Liver (tissue), 8 donors: ENCODE measurements at regions not wholly inside any gene's neighbourhood (a gene's known extent, or its start where the extent isn't known, plus 50 kb on each side); places are given as distances from the start of the nearest gene placed in this dataset.

ENCODE experiments used
- DNase-seq: peaks from one replicate; pipeline ENCODE4 v3.0.0-alpha.2; 2017; ENCODE audit warnings: low spot score
- H3K27ac ChIP-seq, 2 donors: one replicate each; pipeline ENCODE4 v1.7.0; 2013; ENCODE audit warnings: inconsistent platforms in 2 of 2, low read length in 2 of 2, control low read depth in 1 of 2, low read depth in 1 of 2, mild to moderate bottlenecking in 1 of 2
- H3K27me3 ChIP-seq, 4 donors: one replicate each; pipeline versions ENCODE4 v1.6.1 to v1.7.0; 2013; ENCODE audit warnings: low read length in 3 of 4, inconsistent platforms in 1 of 4, mild to moderate bottlenecking in 1 of 4, moderate library complexity in 1 of 4; ENCODE audit not compliant: control insufficient read depth in 4 of 4, insufficient read depth in 4 of 4
- H3K36me3 ChIP-seq, 4 donors: one replicate each; pipeline versions ENCODE4 v1.6.1 to v1.7.0; 2013; ENCODE audit warnings: low read length in 3 of 4, mild to moderate bottlenecking in 3 of 4, low read depth in 1 of 4, moderate library complexity in 1 of 4; ENCODE audit not compliant: control insufficient read depth in 4 of 4, insufficient read depth in 3 of 4
- H3K4me1 ChIP-seq, 4 donors: one replicate each; pipeline versions ENCODE4 v1.6.1 to v1.7.0; 2013; ENCODE audit warnings: low read length in 3 of 4, mild to moderate bottlenecking in 3 of 4, moderate library complexity in 1 of 4; ENCODE audit not compliant: control insufficient read depth in 4 of 4, insufficient read depth in 4 of 4
- H3K4me3 ChIP-seq, 3 donors: one replicate each; pipeline versions ENCODE4 v1.6.1 to v1.7.0; 2013; ENCODE audit warnings: low read length in 3 of 3, control low read depth in 1 of 3, low read depth in 1 of 3, mild to moderate bottlenecking in 1 of 3
- H3K9ac ChIP-seq, 2 donors: one replicate each; pipeline ENCODE4 v1.7.0; 2013; ENCODE audit warnings: low read length in 2 of 2, mild to moderate bottlenecking in 2 of 2, moderate library complexity in 2 of 2, control low read depth in 1 of 2, low read depth in 1 of 2
- H3K9me3 ChIP-seq, 4 donors: one replicate each; pipeline versions ENCODE4 v1.6.1 to v1.7.0; 2013; ENCODE audit warnings: low read length in 3 of 4; ENCODE audit not compliant: control insufficient read depth in 4 of 4
- EGR1 ChIP-seq, 2 donors: IDR thresholded peaks; 2 replicates each; pipeline ENCODE4 v1.6.1; 2016 to 2018; ENCODE audit warnings: antibody characterized with exemption in 2 of 2, low read depth in 2 of 2
- FOXA1 ChIP-seq: IDR thresholded peaks from 2 replicates; pipeline ENCODE4 v1.6.1; 2016; ENCODE audit warnings: antibody characterized with exemption
- FOXA2 ChIP-seq: IDR thresholded peaks from 2 replicates; pipeline ENCODE4 v1.6.1; 2016; ENCODE audit warnings: antibody characterized with exemption
- GABPA ChIP-seq, 2 donors: IDR thresholded peaks in 1 of 2; conservative IDR thresholded peaks in 1 of 2; 2 replicates each; pipeline ENCODE4 v1.6.1; 2016; ENCODE audit warnings: antibody characterized with exemption in 2 of 2, mild to moderate bottlenecking in 1 of 2, moderate library complexity in 1 of 2
- HNF4A ChIP-seq, 2 donors: conservative IDR thresholded peaks; 2 replicates each; pipeline ENCODE4 v1.6.1; 2016; ENCODE audit warnings: antibody characterized with exemption in 2 of 2, mild to moderate bottlenecking in 2 of 2
- HNF4G ChIP-seq: IDR thresholded peaks from 2 replicates; pipeline ENCODE4 v1.6.1; 2016; ENCODE audit warnings: antibody characterized with exemption
- JUND ChIP-seq, 2 donors: IDR thresholded peaks; 2 replicates each; pipeline ENCODE4 v1.6.1; 2016; ENCODE audit warnings: antibody characterized with exemption in 2 of 2
- NR2F2 ChIP-seq: IDR thresholded peaks from 2 replicates; pipeline ENCODE4 v1.6.1; 2016; ENCODE audit warnings: antibody characterized with exemption
- RAD21 ChIP-seq, 2 donors: IDR thresholded peaks; 2 replicates each; pipeline ENCODE4 v1.6.1; 2016; ENCODE audit warnings: antibody characterized with exemption in 2 of 2, mild to moderate bottlenecking in 2 of 2
- RXRA ChIP-seq, 2 donors: IDR thresholded peaks; 2 replicates each; pipeline ENCODE4 v1.6.1; 2017 to 2018; ENCODE audit warnings: antibody characterized with exemption in 2 of 2, mild to moderate bottlenecking in 1 of 2
- SP1 ChIP-seq: IDR thresholded peaks from 2 replicates; pipeline ENCODE4 v1.6.1; 2018; ENCODE audit warnings: antibody characterized with exemption, mild to moderate bottlenecking
- TAF1 ChIP-seq: conservative IDR thresholded peaks from 2 replicates; pipeline ENCODE4 v1.6.1; 2016; ENCODE audit warnings: antibody characterized with exemption, mild to moderate bottlenecking
- YY1 ChIP-seq: IDR thresholded peaks from 2 replicates; pipeline ENCODE4 v1.6.1; 2016; ENCODE audit warnings: antibody characterized with exemption, mild to moderate bottlenecking
- WGBS: extraction: QIAGEN DNeasy Blood & Tissue Kit; methylation state at CpG from one replicate; pipeline ENCODE4 v1.1.7; 2013; 5-methylcytosine and 5-hydroxymethylcytosine counted together
- TF ChIP-seq, protein P1 (sequence below): IDR thresholded peaks from 2 replicates; pipeline ENCODE4 v1.6.1; 2016; ENCODE audit warnings: antibody characterized with exemption
- TF ChIP-seq, protein P2 (sequence below): IDR thresholded peaks from 2 replicates; pipeline ENCODE4 v1.6.1; 2016; ENCODE audit warnings: antibody characterized with exemption
- TF ChIP-seq, protein P3 (sequence below): IDR thresholded peaks from 2 replicates; pipeline ENCODE4 v1.6.1; 2016; ENCODE audit warnings: antibody characterized with exemption, mild to moderate bottlenecking
- TF ChIP-seq, protein P4 (sequence below): fragments of 150-350 bp; IDR thresholded peaks from 2 replicates; pipeline ENCODE4 v1.5.1; 2017; ENCODE audit warnings: improper control_type of control experiment, low read depth, low read length; ENCODE audit not compliant: missing input control
- TF ChIP-seq, protein P5 (sequence below): IDR thresholded peaks from 2 replicates; pipeline ENCODE4 v1.6.1; 2016; ENCODE audit warnings: antibody characterized with exemption
- donor health status: healthy.
- donor health status: healthy.
- donor health status: healthy.
- donor health status: healthy.
- donor health status: healthy.

DNA sequence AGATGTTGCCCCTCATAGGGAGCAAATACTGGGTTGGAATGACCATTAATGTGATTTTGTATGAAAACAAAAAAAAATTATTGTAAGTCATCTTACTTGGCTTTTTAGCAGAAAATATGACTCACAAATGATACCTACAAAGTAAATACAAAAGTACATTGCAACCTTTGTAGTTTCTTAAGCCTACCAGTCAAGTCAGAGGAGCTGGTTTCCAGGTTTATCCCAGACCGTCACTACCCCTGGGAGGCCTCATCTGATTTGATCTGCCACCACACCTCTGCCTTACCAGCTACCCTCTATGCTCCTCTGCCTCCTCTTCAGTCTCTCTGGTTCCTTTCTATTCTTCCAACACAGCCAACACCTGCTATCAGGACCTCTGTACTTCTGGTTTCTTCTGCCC lies 349.9 kb upstream of the CCNH start:
- H3K36me3 ChIP-seq = no peaks in the 10 kb centered on the region
- WGBS = 79% methylated on average over 1 of the region's 1 CpG

DNA sequence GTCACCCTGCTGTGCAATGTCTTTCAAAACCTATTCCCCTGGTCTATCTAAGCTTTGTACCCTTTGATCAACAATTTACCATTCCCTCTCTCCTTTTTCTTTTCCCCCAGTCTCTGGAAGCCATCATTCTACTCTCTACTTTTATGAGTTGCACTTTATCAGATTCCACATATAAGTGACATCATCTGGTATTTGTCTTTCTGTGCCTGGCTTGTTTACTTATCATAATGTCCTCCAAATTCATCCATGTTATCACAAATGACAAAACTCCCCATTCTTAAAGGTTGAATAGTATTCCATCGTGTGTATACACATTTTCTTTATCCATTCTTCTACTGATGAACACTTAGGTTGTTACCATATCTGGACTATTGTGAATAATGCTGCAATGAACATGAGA lies 344.2 kb upstream of the CCNH start:
- peaks cover 0 to 12% (median 2%) of the 10 kb centered on the region in 4 donors for H3K27me3 ChIP-seq
- H3K4me1 ChIP-seq = no peaks in the 10 kb centered on the region
- no peak for DNase-seq
- 68% methylated on average over 1 of the region's 1 CpG for WGBS
- H3K9me3 ChIP-seq = no peaks in the 10 kb centered on the region
- no peaks in the 10 kb centered on the region for H3K36me3 ChIP-seq
- no peak overlapping the region for H3K27ac ChIP-seq
- no peak overlapping the region for H3K4me3 ChIP-seq
- no peak overlapping the region for H3K9ac ChIP-seq
- TF ChIP-seq FOXA2 = no peak
- TF ChIP-seq HNF4G = no peak
- no peak for TF ChIP-seq HNF4A (conservative IDR thresholded peaks at IDR 0.05)
- no peak for TF ChIP-seq EGR1 (IDR thresholded peaks at IDR 0.05; ENCODE audit: low read depth in 2 of 2)
- TF ChIP-seq, protein P1, sequence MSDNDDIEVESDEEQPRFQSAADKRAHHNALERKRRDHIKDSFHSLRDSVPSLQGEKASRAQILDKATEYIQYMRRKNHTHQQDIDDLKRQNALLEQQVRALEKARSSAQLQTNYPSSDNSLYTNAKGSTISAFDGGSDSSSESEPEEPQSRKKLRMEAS = no peak
- TF ChIP-seq, protein P2, sequence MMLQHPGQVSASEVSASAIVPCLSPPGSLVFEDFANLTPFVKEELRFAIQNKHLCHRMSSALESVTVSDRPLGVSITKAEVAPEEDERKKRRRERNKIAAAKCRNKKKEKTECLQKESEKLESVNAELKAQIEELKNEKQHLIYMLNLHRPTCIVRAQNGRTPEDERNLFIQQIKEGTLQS = no peak
- no peak for TF ChIP-seq TAF1
- TF ChIP-seq, protein P3, sequence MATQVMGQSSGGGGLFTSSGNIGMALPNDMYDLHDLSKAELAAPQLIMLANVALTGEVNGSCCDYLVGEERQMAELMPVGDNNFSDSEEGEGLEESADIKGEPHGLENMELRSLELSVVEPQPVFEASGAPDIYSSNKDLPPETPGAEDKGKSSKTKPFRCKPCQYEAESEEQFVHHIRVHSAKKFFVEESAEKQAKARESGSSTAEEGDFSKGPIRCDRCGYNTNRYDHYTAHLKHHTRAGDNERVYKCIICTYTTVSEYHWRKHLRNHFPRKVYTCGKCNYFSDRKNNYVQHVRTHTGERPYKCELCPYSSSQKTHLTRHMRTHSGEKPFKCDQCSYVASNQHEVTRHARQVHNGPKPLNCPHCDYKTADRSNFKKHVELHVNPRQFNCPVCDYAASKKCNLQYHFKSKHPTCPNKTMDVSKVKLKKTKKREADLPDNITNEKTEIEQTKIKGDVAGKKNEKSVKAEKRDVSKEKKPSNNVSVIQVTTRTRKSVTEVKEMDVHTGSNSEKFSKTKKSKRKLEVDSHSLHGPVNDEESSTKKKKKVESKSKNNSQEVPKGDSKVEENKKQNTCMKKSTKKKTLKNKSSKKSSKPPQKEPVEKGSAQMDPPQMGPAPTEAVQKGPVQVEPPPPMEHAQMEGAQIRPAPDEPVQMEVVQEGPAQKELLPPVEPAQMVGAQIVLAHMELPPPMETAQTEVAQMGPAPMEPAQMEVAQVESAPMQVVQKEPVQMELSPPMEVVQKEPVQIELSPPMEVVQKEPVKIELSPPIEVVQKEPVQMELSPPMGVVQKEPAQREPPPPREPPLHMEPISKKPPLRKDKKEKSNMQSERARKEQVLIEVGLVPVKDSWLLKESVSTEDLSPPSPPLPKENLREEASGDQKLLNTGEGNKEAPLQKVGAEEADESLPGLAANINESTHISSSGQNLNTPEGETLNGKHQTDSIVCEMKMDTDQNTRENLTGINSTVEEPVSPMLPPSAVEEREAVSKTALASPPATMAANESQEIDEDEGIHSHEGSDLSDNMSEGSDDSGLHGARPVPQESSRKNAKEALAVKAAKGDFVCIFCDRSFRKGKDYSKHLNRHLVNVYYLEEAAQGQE = no peak

More for the DNA sequence above, 349.9 kb upstream of the CCNH start:
- H3K9me3 ChIP-seq = no peaks in the 10 kb centered on the region
- no peak overlapping the region for H3K27ac ChIP-seq
- peaks cover 0 to 3% (median 0%) of the 10 kb centered on the region in 4 donors for H3K27me3 ChIP-seq
- no peak overlapping the region for H3K9ac ChIP-seq
- no peak for DNase-seq
- H3K4me3 ChIP-seq = no peak overlapping the region
- no peaks in the 10 kb centered on the region for H3K4me1 ChIP-seq
- TF ChIP-seq NR2F2 (no peak), GABPA (IDR thresholded peaks at IDR 0.05 in 1 of 2, conservative IDR thresholded peaks at IDR 0.05 in 1 of 2) (no peak), FOXA2 (no peak), RXRA (IDR thresholded peaks at IDR 0.05) (no peak), HNF4A (conservative IDR thresholded peaks at IDR 0.05) (no peak), HNF4G (no peak), FOXA1 (no peak), EGR1 (IDR thresholded peaks at IDR 0.05; ENCODE audit: low read depth in 2 of 2) (no peak), RAD21 (IDR thresholded peaks at IDR 0.05) (no peak), TAF1 (no peak), YY1 (no peak), SP1 (no peak), JUND (IDR thresholded peaks at IDR 0.05) (no peak)
- TF ChIP-seq, protein P1 = no peak
- TF ChIP-seq, protein P2 = no peak
- TF ChIP-seq, protein P4, sequence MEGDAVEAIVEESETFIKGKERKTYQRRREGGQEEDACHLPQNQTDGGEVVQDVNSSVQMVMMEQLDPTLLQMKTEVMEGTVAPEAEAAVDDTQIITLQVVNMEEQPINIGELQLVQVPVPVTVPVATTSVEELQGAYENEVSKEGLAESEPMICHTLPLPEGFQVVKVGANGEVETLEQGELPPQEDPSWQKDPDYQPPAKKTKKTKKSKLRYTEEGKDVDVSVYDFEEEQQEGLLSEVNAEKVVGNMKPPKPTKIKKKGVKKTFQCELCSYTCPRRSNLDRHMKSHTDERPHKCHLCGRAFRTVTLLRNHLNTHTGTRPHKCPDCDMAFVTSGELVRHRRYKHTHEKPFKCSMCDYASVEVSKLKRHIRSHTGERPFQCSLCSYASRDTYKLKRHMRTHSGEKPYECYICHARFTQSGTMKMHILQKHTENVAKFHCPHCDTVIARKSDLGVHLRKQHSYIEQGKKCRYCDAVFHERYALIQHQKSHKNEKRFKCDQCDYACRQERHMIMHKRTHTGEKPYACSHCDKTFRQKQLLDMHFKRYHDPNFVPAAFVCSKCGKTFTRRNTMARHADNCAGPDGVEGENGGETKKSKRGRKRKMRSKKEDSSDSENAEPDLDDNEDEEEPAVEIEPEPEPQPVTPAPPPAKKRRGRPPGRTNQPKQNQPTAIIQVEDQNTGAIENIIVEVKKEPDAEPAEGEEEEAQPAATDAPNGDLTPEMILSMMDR = no peak
- TF ChIP-seq, protein P3 = no peak
- TF ChIP-seq, protein P5, sequence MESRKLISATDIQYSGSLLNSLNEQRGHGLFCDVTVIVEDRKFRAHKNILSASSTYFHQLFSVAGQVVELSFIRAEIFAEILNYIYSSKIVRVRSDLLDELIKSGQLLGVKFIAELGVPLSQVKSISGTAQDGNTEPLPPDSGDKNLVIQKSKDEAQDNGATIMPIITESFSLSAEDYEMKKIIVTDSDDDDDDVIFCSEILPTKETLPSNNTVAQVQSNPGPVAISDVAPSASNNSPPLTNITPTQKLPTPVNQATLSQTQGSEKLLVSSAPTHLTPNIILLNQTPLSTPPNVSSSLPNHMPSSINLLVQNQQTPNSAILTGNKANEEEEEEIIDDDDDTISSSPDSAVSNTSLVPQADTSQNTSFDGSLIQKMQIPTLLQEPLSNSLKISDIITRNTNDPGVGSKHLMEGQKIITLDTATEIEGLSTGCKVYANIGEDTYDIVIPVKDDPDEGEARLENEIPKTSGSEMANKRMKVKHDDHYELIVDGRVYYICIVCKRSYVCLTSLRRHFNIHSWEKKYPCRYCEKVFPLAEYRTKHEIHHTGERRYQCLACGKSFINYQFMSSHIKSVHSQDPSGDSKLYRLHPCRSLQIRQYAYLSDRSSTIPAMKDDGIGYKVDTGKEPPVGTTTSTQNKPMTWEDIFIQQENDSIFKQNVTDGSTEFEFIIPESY = no peak
